A673 (cell line): ENCODE measurements at regions not wholly inside any gene's neighbourhood (a gene's known extent, or its start where the extent isn't known, plus 50 kb on each side); places are given as distances from the start of the nearest gene placed in this dataset.

ENCODE experiments used
- EZH2 ChIP-seq: fragments of 200-600 bp; sonication (generic); IDR thresholded peaks from 2 replicates; pipeline ENCODE4 v1.6.1; 2017; ENCODE audit warnings: borderline replicate concordance, low read depth, mild to moderate bottlenecking, mixed read lengths, antibody characterized with exemption, low read length; ENCODE audit not compliant: poor library complexity, severe bottlenecking
- TF ChIP-seq, protein P1 (sequence below): fragments of 300-800, 200-600 bp; sonication (generic); conservative IDR thresholded peaks from 2 replicates; pipeline ENCODE4 v1.5.1; 2017; ENCODE audit warnings: low read depth, mild to moderate bottlenecking, antibody characterized with exemption, low read length, moderate library complexity, mixed read lengths

GRCh38 chr3:34619990-34620389, 821.6 kb downstream of the PDCD6IP start:
- TF ChIP-seq, protein P1, sequence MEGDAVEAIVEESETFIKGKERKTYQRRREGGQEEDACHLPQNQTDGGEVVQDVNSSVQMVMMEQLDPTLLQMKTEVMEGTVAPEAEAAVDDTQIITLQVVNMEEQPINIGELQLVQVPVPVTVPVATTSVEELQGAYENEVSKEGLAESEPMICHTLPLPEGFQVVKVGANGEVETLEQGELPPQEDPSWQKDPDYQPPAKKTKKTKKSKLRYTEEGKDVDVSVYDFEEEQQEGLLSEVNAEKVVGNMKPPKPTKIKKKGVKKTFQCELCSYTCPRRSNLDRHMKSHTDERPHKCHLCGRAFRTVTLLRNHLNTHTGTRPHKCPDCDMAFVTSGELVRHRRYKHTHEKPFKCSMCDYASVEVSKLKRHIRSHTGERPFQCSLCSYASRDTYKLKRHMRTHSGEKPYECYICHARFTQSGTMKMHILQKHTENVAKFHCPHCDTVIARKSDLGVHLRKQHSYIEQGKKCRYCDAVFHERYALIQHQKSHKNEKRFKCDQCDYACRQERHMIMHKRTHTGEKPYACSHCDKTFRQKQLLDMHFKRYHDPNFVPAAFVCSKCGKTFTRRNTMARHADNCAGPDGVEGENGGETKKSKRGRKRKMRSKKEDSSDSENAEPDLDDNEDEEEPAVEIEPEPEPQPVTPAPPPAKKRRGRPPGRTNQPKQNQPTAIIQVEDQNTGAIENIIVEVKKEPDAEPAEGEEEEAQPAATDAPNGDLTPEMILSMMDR = 0 out of 2 replicates have a peak, but pooled peaks have one; percentile 20
- TF ChIP-seq EZH2 = no peak
